T-helper 2 cell (primary cell): ENCODE measurements at regions not wholly inside any gene's neighbourhood (a gene's known extent, or its start where the extent isn't known, plus 50 kb on each side); places are given as distances from the start of the nearest gene placed in this dataset.

Experiments used
- DNase-seq, 5 experiments: peaks; one replicate each; pipeline versions ENCODE4 v3.0.0 to v3.0.0-alpha.2; 2012 to 2022

GRCh38 chr21:41671212-41671762 lies 95.6 kb downstream of the RIPK4 start:
- DNase-seq: no peak

GRCh38 chr21:41670056-41670805 lies 96.6 kb downstream of the RIPK4 start:
- no peak for DNase-seq

- DNase-seq: no peak
Observed at GRCh38 chr21:41669533-41669830, 97.4 kb downstream of the RIPK4 start.

DNA sequence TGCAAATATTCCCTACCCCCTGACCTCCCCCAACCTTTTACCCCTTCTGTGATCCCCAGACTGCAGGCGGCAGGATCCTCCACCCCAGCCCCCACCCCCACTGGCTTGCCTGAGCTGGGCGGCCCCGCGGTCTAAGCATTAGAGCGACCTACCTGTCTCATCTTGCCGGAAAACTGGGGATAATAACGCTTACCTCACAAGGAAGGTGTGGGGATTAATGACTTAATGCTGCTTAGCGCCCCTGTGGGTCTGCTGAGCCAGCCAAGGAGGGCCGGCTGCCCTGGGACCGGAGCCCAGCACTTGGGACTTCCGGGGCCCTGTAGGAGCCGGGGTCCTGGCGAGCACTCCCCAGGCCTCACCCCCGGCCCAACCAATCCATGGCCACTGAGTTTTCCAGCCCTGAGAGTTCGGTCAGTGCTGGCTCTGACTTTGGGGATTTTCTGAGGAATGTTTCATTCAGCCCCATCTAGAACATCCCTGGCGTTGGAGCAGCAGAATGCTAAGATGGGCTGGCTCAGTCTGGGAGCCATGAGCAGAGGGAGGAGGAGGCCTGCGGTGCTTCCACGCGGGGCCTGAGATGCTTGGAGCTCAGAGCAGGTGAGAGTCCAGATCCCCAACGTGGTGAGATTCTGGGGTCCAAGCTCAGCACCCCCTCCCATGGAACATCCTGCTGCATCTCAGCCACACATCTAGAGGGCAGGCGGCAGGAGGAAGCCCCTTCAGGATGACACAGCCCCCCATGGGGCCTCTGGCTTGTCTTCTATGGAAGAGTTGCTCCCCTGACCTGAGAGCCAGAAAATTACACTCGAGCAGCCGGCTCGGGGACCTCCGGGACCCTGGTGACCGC lies 97.9 kb downstream of the RIPK4 start:
- DNase-seq: no peak

GRCh38 chr21:41668051-41668541 lies 98.8 kb downstream of the RIPK4 start:
- DNase-seq: no peak

GRCh38 chr21:41667136-41667535 lies 99.7 kb downstream of the RIPK4 start:
- DNase-seq: no peak

DNA sequence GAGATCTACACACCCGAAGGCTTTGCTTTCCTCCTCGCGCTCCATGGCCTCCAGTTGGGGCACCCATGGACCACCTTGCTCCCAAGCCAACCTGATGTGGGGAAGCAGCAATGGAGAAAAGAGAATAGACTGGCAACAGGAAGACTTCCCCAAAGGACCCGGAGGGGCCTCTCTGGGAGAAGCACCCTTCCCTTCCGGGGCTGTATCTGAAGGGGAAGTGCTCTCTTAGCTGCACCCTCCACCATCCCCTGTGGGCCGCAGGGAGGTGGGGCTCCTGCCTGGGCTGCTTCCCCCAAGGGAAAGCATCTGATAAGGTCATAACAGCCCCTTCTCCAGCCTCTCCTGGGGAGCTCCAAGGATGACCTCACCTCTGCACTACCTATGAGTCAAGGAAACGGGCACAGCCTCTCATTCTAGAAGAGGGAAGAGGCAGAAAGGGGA lies 100.2 kb downstream of the RIPK4 start:
- DNase-seq: no peak

DNA sequence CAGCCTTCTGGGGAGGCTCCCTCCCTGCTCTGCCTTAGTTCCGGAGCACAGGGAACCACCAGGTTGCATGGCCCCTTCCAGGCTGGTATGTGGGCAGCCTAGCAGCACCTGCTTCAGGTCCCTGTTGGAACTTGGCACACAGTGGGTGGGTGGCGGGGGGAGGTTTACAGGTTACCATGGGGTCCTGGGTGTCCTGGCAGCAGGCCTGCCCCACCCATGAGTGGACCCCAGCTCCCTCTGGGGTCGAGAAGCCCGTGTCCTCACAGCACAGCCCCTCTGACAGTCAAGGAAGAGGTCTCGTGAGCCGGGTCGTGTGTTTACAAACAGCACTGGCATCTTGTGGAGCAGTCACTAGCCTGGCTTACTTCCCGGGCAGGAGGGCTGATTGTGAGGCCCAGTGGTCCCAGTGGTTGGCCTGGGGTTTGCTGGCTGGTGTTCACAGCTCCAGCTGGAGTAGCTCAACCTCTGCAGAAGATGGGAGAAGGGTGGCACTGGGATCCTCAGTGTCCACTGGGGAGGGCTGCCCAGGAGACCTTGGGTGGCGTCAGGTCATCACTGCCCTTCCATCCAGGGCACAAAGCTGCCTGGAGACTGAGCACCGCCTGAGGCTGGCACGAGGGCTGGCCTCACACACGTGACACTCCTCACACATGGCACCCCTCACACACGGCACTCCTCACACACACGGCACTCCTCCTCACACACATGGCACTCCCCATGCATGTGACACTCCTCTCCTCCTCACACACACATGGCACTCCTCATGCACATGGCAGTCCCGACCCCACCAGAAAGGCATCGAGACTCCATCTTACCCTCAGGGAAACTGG lies 100.9 kb downstream of the RIPK4 start:
- no peak for DNase-seq

DNA sequence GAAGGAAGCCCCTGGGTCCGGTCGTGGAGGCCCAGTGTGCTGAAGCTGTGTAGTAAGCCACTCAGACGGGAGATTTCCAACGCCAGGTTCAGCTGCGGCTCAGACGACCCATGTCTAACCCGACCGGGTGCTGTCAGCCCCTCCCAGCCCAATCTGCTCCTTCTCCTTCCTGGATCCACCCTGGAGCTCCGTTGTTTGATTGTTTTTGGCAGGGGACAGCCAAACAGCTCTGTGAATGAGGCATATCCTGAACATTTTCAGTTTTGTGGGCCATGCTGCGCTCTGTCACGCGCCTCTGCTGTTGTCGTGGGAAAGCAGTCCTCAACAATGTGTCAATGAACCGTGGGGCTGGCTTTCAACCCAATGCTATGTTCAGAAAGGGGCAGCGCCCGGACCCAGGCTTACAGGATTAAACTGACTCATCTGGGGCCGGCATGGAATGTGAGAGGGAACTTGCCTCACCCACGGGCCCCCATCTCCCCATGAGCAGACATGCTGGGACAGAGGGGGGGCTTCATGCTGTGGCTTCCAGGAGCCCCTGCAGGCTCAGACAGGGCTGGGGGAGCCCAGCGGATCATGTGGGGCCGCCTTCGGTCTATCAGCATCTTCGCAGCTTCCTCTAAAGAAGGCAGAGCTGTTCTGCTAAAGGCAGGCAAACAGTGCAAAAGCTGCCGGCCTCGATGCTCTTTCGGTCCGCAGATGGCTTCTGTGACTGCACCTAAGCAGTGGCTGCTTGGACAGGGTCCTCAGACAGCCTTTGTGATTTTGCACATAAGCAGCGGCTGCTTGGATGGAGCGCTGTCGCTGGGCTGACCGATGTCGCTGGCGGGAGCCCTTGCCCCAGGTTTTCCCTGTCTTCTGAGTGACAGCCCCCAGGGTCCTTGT lies 101.7 kb downstream of the RIPK4 start:
- DNase-seq: no peak

DNA sequence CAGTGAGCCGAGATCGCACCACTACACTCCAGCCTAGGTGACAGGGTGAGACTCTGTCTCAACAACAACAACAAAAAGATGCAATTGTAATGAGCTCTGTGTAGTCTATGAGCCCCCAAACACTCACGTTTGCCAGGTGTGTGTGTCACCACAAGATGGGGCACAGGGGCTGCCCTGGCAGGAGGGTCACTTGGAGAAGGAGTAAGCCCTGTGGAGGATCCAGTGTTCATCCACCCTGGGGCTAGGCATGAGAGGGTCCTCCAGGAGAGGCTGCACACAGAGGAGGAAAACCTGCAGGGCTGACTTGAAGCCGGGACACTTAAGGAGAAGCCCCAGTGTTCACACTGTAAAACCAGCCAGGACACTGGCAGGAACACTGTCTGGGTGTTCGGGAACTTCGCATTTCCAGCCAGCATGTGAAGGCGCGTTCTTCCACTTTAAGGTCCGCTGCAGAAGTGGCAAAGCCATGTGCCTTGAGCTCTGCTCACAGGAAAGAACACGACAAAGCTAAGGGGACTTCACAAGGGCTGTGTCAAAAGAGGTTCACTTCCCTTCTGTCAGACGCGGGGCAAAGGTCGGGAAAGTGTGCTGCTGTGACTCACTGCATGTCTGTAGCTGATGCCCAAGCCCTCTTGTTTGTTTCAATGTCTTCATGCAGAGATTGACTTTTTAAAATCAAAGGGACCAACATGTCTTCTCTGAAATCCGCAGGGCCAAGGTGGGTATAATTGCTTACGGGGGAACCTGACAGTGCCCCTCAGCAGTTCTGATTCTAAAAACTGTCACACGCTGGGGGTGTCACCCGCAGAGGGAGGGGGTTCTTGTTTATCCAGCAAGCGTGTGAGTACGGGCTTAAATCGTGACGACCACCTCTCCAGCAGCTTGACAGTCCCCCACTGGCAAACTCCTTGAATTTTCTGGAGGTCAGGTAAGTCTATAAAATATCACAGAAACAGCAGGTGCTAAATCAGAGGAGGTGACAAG lies 102.8 kb downstream of the RIPK4 start:
- no peak for DNase-seq

DNA sequence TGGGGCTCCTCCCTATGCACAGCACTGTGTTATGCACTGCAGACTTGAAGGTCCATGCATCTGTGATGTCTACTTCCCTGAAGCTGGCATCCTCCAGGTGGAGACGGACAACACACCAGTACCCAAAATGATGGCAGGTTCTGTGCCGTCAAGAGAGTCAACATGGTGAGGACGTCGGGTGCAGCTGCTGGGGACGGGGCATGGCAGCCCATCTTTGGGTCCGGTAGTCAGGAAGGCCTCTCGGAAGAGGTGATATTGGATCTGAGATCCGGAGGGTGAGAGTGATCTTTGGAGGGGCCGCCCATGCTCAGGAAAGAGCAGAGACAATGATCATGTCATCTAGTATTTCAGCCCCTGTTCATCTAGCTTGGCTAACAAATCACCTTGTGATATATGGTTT lies 104.1 kb downstream of the RIPK4 start:
- no peak for DNase-seq

GRCh38 chr21:41662161-41662560 lies 104.7 kb downstream of the RIPK4 start:
- DNase-seq: no peak

- DNase-seq: no peak
Observed at GRCh38 chr21:41660748-41661147, 106.1 kb downstream of the RIPK4 start.

DNA sequence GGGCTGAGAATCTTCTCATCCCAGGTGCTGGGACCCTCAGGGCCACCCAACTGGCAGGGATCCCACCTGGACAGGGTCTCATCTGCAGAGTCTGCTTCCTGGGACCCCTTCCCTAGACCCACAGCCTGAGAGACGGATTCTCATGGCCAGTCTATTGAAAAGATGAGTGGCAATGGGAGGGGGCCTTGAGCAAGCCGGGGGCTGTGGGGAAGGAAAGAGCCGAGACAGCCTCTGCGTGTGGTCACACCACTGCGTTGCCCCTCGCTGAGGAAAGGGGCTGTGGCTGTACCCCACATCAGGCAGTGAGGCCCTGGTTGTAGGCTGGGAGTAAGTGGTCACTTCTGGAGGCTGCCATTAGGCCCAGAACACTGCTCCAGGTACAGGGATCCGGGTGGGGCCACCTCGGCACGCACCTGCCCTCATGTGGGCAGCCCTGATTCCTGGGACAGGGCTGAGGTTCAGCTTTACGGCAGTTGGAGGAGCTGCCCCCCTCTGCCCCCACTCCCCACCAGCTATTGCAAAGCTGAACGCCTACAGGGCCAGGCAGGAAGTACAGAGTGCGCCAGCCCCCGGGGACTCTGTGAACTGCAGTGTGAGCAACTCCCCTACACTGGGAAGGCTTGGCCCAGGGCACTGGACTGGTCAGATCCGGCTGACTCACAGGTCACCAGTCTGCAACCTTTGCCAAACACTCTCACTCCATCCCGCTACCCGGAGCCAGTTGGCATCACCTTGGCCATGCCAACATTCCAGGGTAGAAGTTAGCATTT lies 106.9 kb downstream of the RIPK4 start:
- no peak for DNase-seq

DNA sequence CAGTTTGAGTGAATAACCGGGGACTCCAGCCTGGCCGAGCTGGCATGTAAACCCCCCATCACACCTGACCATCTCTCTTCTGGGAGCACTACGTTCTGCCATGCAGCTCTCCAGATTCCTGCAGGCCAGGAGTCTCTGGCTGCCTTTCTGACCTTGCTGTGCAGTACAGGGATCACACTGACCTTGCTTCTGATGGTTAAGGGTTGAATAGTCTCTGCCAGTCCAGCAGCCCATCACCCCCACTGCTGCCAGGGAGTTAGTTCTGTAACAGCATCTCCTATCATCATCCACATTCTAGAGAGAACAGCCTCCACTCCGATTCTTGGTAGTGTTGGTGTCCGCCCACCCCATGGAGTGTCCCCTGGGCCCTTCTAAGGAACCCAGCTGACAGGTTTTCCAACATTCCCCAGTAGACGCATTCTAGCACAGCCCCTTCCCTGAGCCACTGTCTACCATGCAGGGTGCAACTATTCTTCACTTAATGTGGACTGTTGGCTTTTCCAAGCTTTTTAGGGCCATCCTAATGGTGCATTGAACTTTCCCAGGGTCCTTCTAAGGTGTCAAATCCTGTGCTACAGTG lies 109.8 kb downstream of the RIPK4 start:
- DNase-seq: no peak

DNA sequence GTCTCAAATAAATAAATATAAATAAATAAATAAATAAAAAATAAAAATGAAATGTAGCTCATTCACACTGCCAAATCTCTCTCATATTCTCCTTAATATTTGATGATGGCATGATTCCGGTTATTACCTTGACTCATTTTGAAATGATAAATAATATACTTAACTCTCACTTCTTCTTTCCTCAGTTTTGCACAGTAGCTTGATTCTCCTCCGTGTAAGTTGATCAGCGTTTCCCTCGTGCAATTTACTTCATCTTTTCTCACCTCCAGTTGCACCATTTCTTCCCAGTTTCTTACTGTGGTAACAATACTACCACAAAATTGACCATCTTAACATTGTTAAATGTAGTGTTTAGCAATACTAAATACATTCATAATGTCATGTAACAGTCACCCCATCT lies 111.6 kb downstream of the RIPK4 start:
- no peak for DNase-seq

DNA sequence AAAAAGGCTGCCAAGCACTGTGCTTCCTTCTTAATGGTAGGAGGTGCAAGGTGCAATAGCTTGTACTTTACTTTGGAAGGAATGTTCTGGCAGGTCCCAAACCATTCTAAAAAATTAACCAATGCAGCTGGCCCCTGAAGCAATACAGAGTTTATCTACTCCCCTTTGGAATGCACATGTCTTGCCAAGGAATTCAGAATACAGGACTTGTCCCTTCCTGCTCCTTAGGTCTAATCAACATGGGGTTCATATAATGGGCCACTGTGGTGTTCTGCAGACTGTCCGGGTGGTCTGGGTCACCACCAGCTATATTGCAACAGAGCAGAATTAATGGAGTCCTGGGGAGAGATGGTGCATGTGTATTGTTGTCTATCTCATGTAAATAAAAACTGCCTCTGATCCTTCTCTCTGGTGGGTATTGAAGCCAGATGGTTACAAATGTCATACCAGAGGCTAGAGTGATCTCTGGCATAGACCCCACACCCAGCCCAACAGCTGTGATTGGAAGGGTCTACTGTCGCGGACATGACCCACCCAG lies 112.8 kb downstream of the RIPK4 start:
- no peak for DNase-seq

GRCh38 chr21:41653243-41653953 lies 113.5 kb downstream of the RIPK4 start:
- DNase-seq: no peak
